Activated CD8-positive, alpha-beta memory T cell treated with anti-CD3 and anti-CD28 coated beads for 36 hours (primary cell): ENCODE measurements at regions not wholly inside any gene's neighbourhood (a gene's known extent, or its start where the extent isn't known, plus 50 kb on each side); places are given as distances from the start of the nearest gene placed in this dataset.
"Not testable (repeated sequence)": the region's sequence is repeated elsewhere in the genome, so short reads cannot be mapped to it uniquely, and the experiment has no call there.

ENCODE experiments used
- CTCF ChIA-PET: fragments of 350-600 bp; sonication (Branson Sonifier 250); formaldehyde crosslinking; loops from one replicate; lab custom pipeline; 2021; ENCODE audit warnings: antibody characterized with exemption; lab: Charles Lee
- POLR2A ChIA-PET: fragments of 350-600 bp; sonication (Branson Sonifier 250); formaldehyde crosslinking; loops from one replicate; lab custom pipeline; 2021; ENCODE audit warnings: antibody characterized with exemption; lab: Charles Lee

GRCh38 chr5:100096328-100096727, 438.8 kb upstream of the FAM174A start:
- POLR2A ChIA-PET, CTCF ChIA-PET: not testable (repeated sequence)

- CTCF ChIA-PET, POLR2A ChIA-PET: not testable (repeated sequence)
Measured at GRCh38 chr5:100080703-100081102, 454.5 kb upstream of the FAM174A start.

GRCh38 chr5:100079163-100079562, 456.0 kb upstream of the FAM174A start:
- CTCF ChIA-PET, POLR2A ChIA-PET: not testable (repeated sequence)

GRCh38 chr5:100066020-100066419, 469.2 kb upstream of the FAM174A start:
- POLR2A ChIA-PET, CTCF ChIA-PET: not testable (repeated sequence)

- ChIA-PET CTCF (no interaction called here), POLR2A (no interaction called here)
Measured at GRCh38 chr5:100043475-100043874, 491.7 kb upstream of the FAM174A start.

GRCh38 chr5:100026606-100027005, 508.6 kb upstream of the FAM174A start:
- ChIA-PET CTCF (no interaction called here), POLR2A (no interaction called here)

- POLR2A ChIA-PET, result no interaction called here
- CTCF ChIA-PET, result no interaction called here
Measured at GRCh38 chr5:100023536-100023935, 511.6 kb upstream of the FAM174A start.

GRCh38 chr5:100017520-100018262, 517.5 kb upstream of the FAM174A start:
- ChIA-PET CTCF (no interaction called here), POLR2A (no interaction called here)

GRCh38 chr5:100013305-100013704, 521.9 kb upstream of the FAM174A start:
- POLR2A ChIA-PET, CTCF ChIA-PET: not testable (repeated sequence)

- POLR2A ChIA-PET, CTCF ChIA-PET: not testable (repeated sequence)
Measured at GRCh38 chr5:100011160-100011559, 524.0 kb upstream of the FAM174A start.

- ChIA-PET POLR2A (no interaction called here), CTCF (no interaction called here)
Measured at GRCh38 chr5:100004969-100005368, 530.2 kb upstream of the FAM174A start.

GRCh38 chr5:99998319-99998718, 536.9 kb upstream of the FAM174A start:
- POLR2A ChIA-PET, result no interaction called here
- CTCF ChIA-PET, result no interaction called here

GRCh38 chr5:99995407-99995806, 539.8 kb upstream of the FAM174A start:
- CTCF ChIA-PET, result no interaction called here
- POLR2A ChIA-PET, result no interaction called here

- ChIA-PET POLR2A (no interaction called here), CTCF (no interaction called here)
Measured at GRCh38 chr5:99973779-99974178, 561.4 kb upstream of the FAM174A start.

GRCh38 chr5:99955962-99956361, 579.2 kb upstream of the FAM174A start:
- ChIA-PET POLR2A (no interaction called here), CTCF (no interaction called here)

- POLR2A ChIA-PET, result no interaction called here
- CTCF ChIA-PET, result no interaction called here
Measured at GRCh38 chr5:99955006-99955405, 580.2 kb upstream of the FAM174A start.

GRCh38 chr5:99949969-99950524, 585.1 kb upstream of the FAM174A start:
- POLR2A ChIA-PET, result no interaction called here
- CTCF ChIA-PET, result no interaction called here

- ChIA-PET CTCF (no interaction called here), POLR2A (no interaction called here)
Measured at GRCh38 chr5:99949361-99949760, 585.8 kb upstream of the FAM174A start.

- CTCF ChIA-PET, result no interaction called here
- POLR2A ChIA-PET, result no interaction called here
Measured at GRCh38 chr5:99948850-99949249, 586.3 kb upstream of the FAM174A start.

GRCh38 chr5:99945478-99946442, 589.4 kb upstream of the FAM174A start:
- ChIA-PET POLR2A (no interaction called here), CTCF (no interaction called here)
